Activated CD4-positive, alpha-beta T cell treated with anti-CD3 and anti-CD28 coated beads, Interleukin-2, amount 10 ng/mL, durations not matched to agents 7 days and 5 days (primary cell): ENCODE measurements at regions not wholly inside any gene's neighbourhood (a gene's known extent, or its start where the extent isn't known, plus 50 kb on each side); places are given as distances from the start of the nearest gene placed in this dataset. TPM values are rescaled to one million over a fixed set of nuclear protein-coding genes. Genes with fewer than 3 reads are reported as not detected.

ENCODE experiments used
- CTCF ChIA-PET: fragments of 350-600 bp; sonication (Branson Sonifier 250); formaldehyde crosslinking; loops from one replicate; lab custom pipeline; 2021; ENCODE audit warnings: antibody characterized with exemption; lab: Charles Lee
- POLR2A ChIA-PET: fragments of 350-600 bp; sonication (Branson Sonifier 250); formaldehyde crosslinking; loops from one replicate; lab custom pipeline; 2021; ENCODE audit warnings: antibody characterized with exemption; lab: Charles Lee
- DNase-seq: peaks from one replicate; pipeline ENCODE4 v3.0.0-alpha.2; 2020
- H3K27ac Mint-ChIP-seq: one replicate; pipeline ENCODE4 v1.8.0; 2021; ENCODE audit warnings: mild to moderate bottlenecking, moderate library complexity, mixed read lengths
- H3K27me3 Mint-ChIP-seq: one replicate; pipeline ENCODE4 v1.8.0; 2021; ENCODE audit warnings: mixed read lengths
- H3K36me3 Mint-ChIP-seq: one replicate; pipeline ENCODE4 v1.8.0; 2021; ENCODE audit warnings: low read depth, mixed read lengths
- H3K4me1 Mint-ChIP-seq: one replicate; pipeline ENCODE4 v1.8.0; 2021; ENCODE audit warnings: mixed read lengths
- H3K4me3 Mint-ChIP-seq: one replicate; pipeline ENCODE4 v1.8.0; 2021; ENCODE audit warnings: mild to moderate bottlenecking, moderate library complexity, mixed read lengths
- H3K9me3 Mint-ChIP-seq: one replicate; pipeline ENCODE4 v1.8.0; 2021; ENCODE audit warnings: mixed read lengths
- microRNA-seq: library from miRNA; unstranded; fragments of <30 nt; microRNA quantifications from one replicate; pipeline ENCODE4 v1.2.0, GENCODE V29; 2021; ENCODE audit warnings: borderline microRNAs expressed, borderline replicate concordance

GRCh38 chr13:57063007-57063406 is 77.7 kb upstream of the PRR20A start:
- Mint-ChIP-seq H3K4me1 (no peaks in the 10 kb centered on the region), H3K36me3 (no peaks in the 10 kb centered on the region), H3K4me3 (no peak overlapping the region), H3K9me3 (peaks cover 13% of the 10 kb centered on the region), H3K27ac (no peak overlapping the region), H3K27me3 (no peaks in the 10 kb centered on the region)
- DNase-seq, result no peak
- ChIA-PET POLR2A (no interaction called here), CTCF (no interaction called here)

DNA sequence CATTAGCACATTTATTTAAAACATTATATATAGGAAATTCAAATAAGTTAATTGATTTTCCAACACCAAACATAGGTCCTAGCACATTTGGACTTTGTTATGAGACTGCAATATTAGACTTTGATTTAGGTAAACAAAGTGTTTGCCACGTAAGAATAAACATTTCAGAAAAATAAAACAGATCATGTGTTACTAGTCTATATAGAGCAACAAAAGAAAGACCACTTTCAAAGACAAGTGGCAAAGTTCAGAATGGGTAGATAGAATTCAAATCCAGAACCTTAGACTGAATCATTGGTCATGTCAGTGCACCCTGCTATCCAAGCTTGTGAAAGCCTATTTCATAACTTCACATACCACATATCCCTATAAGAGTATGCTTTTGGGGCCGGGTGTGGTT is 66.7 kb upstream of the PRR20A start:
- H3K36me3 Mint-ChIP-seq, result no peaks in the 10 kb centered on the region
- DNase-seq, result no peak
- H3K4me1 Mint-ChIP-seq, result no peaks in the 10 kb centered on the region
- H3K27me3 Mint-ChIP-seq, result no peaks in the 10 kb centered on the region
- no peak overlapping the region for H3K4me3 Mint-ChIP-seq
- POLR2A ChIA-PET, result no interaction called here
- CTCF ChIA-PET, result no interaction called here
- no peak overlapping the region for H3K27ac Mint-ChIP-seq
- peaks cover 2% of the 10 kb centered on the region for H3K9me3 Mint-ChIP-seq

DNA sequence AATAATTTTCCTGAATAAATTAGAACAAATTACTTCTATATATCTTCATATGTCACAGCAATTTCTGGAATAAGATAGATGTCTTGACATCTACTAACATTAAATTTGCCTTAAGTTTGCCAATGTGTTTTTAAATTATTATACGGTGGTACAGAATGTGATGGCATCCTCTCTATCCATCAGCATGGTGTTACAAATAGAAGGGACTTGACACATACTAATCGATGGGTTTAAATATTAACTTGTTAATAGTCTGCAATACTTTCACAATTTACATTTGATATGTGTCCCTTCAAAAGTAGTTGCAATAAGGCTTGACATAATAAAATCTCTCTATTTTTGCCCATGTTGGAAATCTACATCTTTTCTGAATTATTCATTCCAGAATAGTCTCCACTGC is 65.1 kb upstream of the PRR20A start:
- no peaks in the 10 kb centered on the region for H3K4me1 Mint-ChIP-seq
- DNase-seq, result no peak
- no peaks in the 10 kb centered on the region for H3K36me3 Mint-ChIP-seq
- peaks cover 2% of the 10 kb centered on the region for H3K9me3 Mint-ChIP-seq
- ChIA-PET POLR2A (no interaction called here), CTCF (no interaction called here)
- no peak overlapping the region for H3K27ac Mint-ChIP-seq
- H3K4me3 Mint-ChIP-seq, result no peak overlapping the region
- H3K27me3 Mint-ChIP-seq, result no peaks in the 10 kb centered on the region

- Mint-ChIP-seq H3K27me3 (no peaks in the 10 kb centered on the region), H3K9me3 (peaks cover 10% of the 10 kb centered on the region), H3K36me3 (no peaks in the 10 kb centered on the region), H3K27ac (no peak overlapping the region), H3K4me3 (no peak overlapping the region), H3K4me1 (no peaks in the 10 kb centered on the region)
- ChIA-PET CTCF (no interaction called here), POLR2A (no interaction called here)
- DNase-seq, result no peak
Observed at GRCh38 chr13:57087006-57087405, 53.7 kb upstream of the PRR20A start.

Small RNAs in the stretch of these regions (microRNA-seq; reads per million reads assigned to microRNA genes)
- gene MIR1297 (not detected), gene MIR5007 (not detected)
